Panc1 (cell line): ENCODE measurements at regions not wholly inside any gene's neighbourhood (a gene's known extent, or its start where the extent isn't known, plus 50 kb on each side); places are given as distances from the start of the nearest gene placed in this dataset.
"Not testable (repeated sequence)": the region's sequence is repeated elsewhere in the genome, so short reads cannot be mapped to it uniquely, and the experiment has no call there.

Experiments used
- ATAC-seq: fragments of 200-7000 bp; cut with Tn5 transposase; 2 replicates; pipeline ENCODE4 v1.9.1; 2020; ENCODE audit warnings: mild to moderate bottlenecking, moderate library complexity
- BruUV-seq: library from RNA; stranded (reverse); fragments of 400-500 nt; replicated peaks from 2 replicates; lab custom pipeline; 2021; lab: Mats Ljungman, UMichigan
- CTCF ChIA-PET: fragments of 300-600 bp; sonication (Branson Sonifier 250); formaldehyde crosslinking; loops from one replicate; lab custom pipeline; 2022; ENCODE audit warnings: antibody characterized with exemption; lab: Charles Lee
- POLR2A ChIA-PET: fragments of 300-600 bp; sonication (Branson Sonifier 250); formaldehyde crosslinking; loops from one replicate; lab custom pipeline; 2022; ENCODE audit warnings: antibody characterized with exemption; lab: Charles Lee
- DNase-seq: peaks from one replicate; pipeline ENCODE4 v3.0.0-alpha.2; 2010; ENCODE audit warnings: low read depth, low spot score
- H3K27ac ChIP-seq: 2 replicates; pipeline ENCODE4 v1.5.1; 2011; ENCODE audit warnings: mild to moderate bottlenecking, low read length, inconsistent platforms
- H3K27me3 ChIP-seq: fragments of 200-500 bp; sonication (Bioruptor generic); 2 replicates; pipeline ENCODE4 v1.6.0; 2014; ENCODE audit warnings: low read length, inconsistent platforms; ENCODE audit not compliant: control insufficient read depth, insufficient read depth
- H3K36me3 ChIP-seq: fragments of 200-500 bp; sonication (Bioruptor generic); 2 replicates; pipeline ENCODE4 v1.5.1; 2014; ENCODE audit warnings: inconsistent platforms, mild to moderate bottlenecking, low read length, moderate library complexity; ENCODE audit not compliant: control insufficient read depth, insufficient read depth
- H3K4me1 ChIP-seq: 2 replicates; pipeline ENCODE4 v1.5.1; 2011; ENCODE audit warnings: inconsistent platforms, mild to moderate bottlenecking, low read length, moderate library complexity; ENCODE audit not compliant: control insufficient read depth, insufficient read depth
- H3K4me3 ChIP-seq, 2 experiments: 2 replicates each; pipeline ENCODE4 v1.5.1; 2011 to 2012; ENCODE audit warnings: low read depth in 2 of 2, low read length in 2 of 2, mild to moderate bottlenecking in 2 of 2, inconsistent platforms in 1 of 2, moderate library complexity in 1 of 2
- H3K9me3 ChIP-seq: fragments of 200-500 bp; sonication (Bioruptor generic); 2 replicates; pipeline ENCODE4 v1.5.1; 2014; ENCODE audit warnings: low read depth, mild to moderate bottlenecking, inconsistent platforms, low read length, moderate library complexity; ENCODE audit not compliant: control insufficient read depth, insufficient read depth
- CTCF ChIP-seq: fragments of 450-650 bp; IDR thresholded peaks from 2 replicates; pipeline ENCODE4 v1.5.1; 2017; ENCODE audit warnings: mild to moderate bottlenecking
- POLR2AphosphoS5 ChIP-seq: IDR thresholded peaks from 2 replicates; pipeline ENCODE4 v1.6.1; 2012; ENCODE audit warnings: mild to moderate bottlenecking, low read depth, low read length, moderate library complexity
- REST ChIP-seq, 2 experiments: IDR thresholded peaks; 2 replicates each; pipeline ENCODE4 v1.6.1; 2011 to 2012; ENCODE audit warnings: low read depth in 2 of 2, control low read depth in 1 of 2, low read length in 1 of 2, mild to moderate bottlenecking in 1 of 2, moderate library complexity in 1 of 2; ENCODE audit not compliant: insufficient read depth in 1 of 2
- TCF7L2 ChIP-seq: IDR thresholded peaks from 2 replicates; pipeline ENCODE4 v1.6.1; 2011; ENCODE audit warnings: mild to moderate bottlenecking, low read depth, low read length, inconsistent platforms
- in situ Hi-C: cut with HindIII; loops from 2 replicates; pipeline ENCODE4 v1.10.0; 2016; ENCODE audit warnings: low sequenced_read_pairs, low pct_unique_long_range_greater_than_20kb
- intact Hi-C: fragments of 100-400 bp; cut with micrococcal nuclease; formaldehyde crosslinking; loops from one replicate; pipeline ENCODE4 v1.10.0; 2022; ENCODE audit not compliant: unreplicated experiment

GRCh38 chr13:21304256-21304655 lies 127.8 kb downstream of the MRPL57 start:
- intact Hi-C loops (no loop called here), in situ Hi-C loops (no loop called here)
- ChIA-PET CTCF (no interaction called here), POLR2A (no interaction called here)
- TF ChIP-seq TCF7L2 (no peak), REST (IDR thresholded peaks at IDR 0.05; ENCODE audit: insufficient read depth in 1 of 2, low read depth in 2 of 2, low read length in 1 of 2) (no peak), CTCF (no peak), POLR2AphosphoS5 (no peak)
- no peak overlapping the region for H3K4me3 ChIP-seq
- no peaks in the 10 kb centered on the region for H3K27me3 ChIP-seq
- H3K9me3 ChIP-seq, result no peaks in the 10 kb centered on the region
- no TSS peak for BruUV-seq
- H3K4me1 ChIP-seq, result peaks cover 3% of the 10 kb centered on the region; the same call in 1 of the 2 replicates
- no peak overlapping the region for H3K27ac ChIP-seq
- DNase-seq (no peak), ATAC-seq (no peak)
- H3K36me3 ChIP-seq, result no peaks in the 10 kb centered on the region; the same call in 1 of the 2 replicates

GRCh38 chr13:21306300-21307073 lies 130.0 kb downstream of the MRPL57 start:
- BruUV-seq, in situ Hi-C loops, H3K27me3 ChIP-seq, H3K4me3 ChIP-seq, H3K27ac ChIP-seq, ATAC-seq, POLR2A ChIA-PET, DNase-seq, H3K36me3 ChIP-seq, H3K4me1 ChIP-seq, CTCF ChIA-PET, H3K9me3 ChIP-seq, intact Hi-C loops: not testable (repeated sequence)

- CTCF ChIA-PET, H3K27ac ChIP-seq, H3K9me3 ChIP-seq, DNase-seq, in situ Hi-C loops, BruUV-seq, H3K4me1 ChIP-seq, intact Hi-C loops, H3K4me3 ChIP-seq, H3K36me3 ChIP-seq, H3K27me3 ChIP-seq, ATAC-seq, POLR2A ChIA-PET: not testable (repeated sequence)
Measured at GRCh38 chr13:21307158-21307557, 130.7 kb downstream of the MRPL57 start.
